ENCODE measurements at regions not wholly inside any gene's neighbourhood (a gene's known extent, or its start where the extent isn't known, plus 50 kb on each side); places are given as distances from the start of the nearest gene placed in this dataset.
"Not testable (repeated sequence)": the region's sequence is repeated elsewhere in the genome, so short reads cannot be mapped to it uniquely, and the experiment has no call there.

GRCh38 chrX:45472968-45473367 lies 272.3 kb upstream of the DIPK2B start:
- H3K9me3 Mint-ChIP-seq = peaks cover 4% of the 10 kb centered on the region
- no peak overlapping the region for H3K4me3 Mint-ChIP-seq
- H3K27ac Mint-ChIP-seq = no peak overlapping the region
- H3K27me3 Mint-ChIP-seq = peaks cover 11% of the 10 kb centered on the region
- no peaks in the 10 kb centered on the region for H3K36me3 Mint-ChIP-seq (ENCODE audit: low read depth)
- peaks cover 3% of the 10 kb centered on the region for H3K4me1 Mint-ChIP-seq (ENCODE audit: low read depth)

GRCh38 chrX:45467537-45467936 lies 266.9 kb upstream of the DIPK2B start:
- not testable (repeated sequence) for H3K4me1 Mint-ChIP-seq (ENCODE audit: low read depth); H3K4me3 Mint-ChIP-seq; H3K27ac Mint-ChIP-seq

GRCh38 chrX:45455732-45456131 lies 255.1 kb upstream of the DIPK2B start:
- H3K9me3 Mint-ChIP-seq; H3K27ac Mint-ChIP-seq; H3K4me3 Mint-ChIP-seq; H3K27me3 Mint-ChIP-seq; H3K36me3 Mint-ChIP-seq (ENCODE audit: low read depth); H3K4me1 Mint-ChIP-seq (ENCODE audit: low read depth): not testable (repeated sequence)

More at GRCh38 chrX:45467537-45467936, 266.9 kb upstream of the DIPK2B start:
- H3K36me3 Mint-ChIP-seq (ENCODE audit: low read depth); H3K9me3 Mint-ChIP-seq: not testable (repeated sequence)
- peaks cover 12% of the 10 kb centered on the region for H3K27me3 Mint-ChIP-seq

GRCh38 chrX:45454290-45454689 lies 253.6 kb upstream of the DIPK2B start:
- H3K9me3 Mint-ChIP-seq = no peaks in the 10 kb centered on the region
- no peak overlapping the region for H3K27ac Mint-ChIP-seq
- no peaks in the 10 kb centered on the region for H3K36me3 Mint-ChIP-seq (ENCODE audit: low read depth)
- H3K4me3 Mint-ChIP-seq = no peak overlapping the region
- peaks cover 3% of the 10 kb centered on the region for H3K27me3 Mint-ChIP-seq
- no peaks in the 10 kb centered on the region for H3K4me1 Mint-ChIP-seq (ENCODE audit: low read depth)

GRCh38 chrX:45449982-45450381 lies 249.3 kb upstream of the DIPK2B start:
- peaks cover 10% of the 10 kb centered on the region for H3K4me1 Mint-ChIP-seq (ENCODE audit: low read depth)
- peaks cover 3% of the 10 kb centered on the region for H3K27me3 Mint-ChIP-seq
- H3K36me3 Mint-ChIP-seq (ENCODE audit: low read depth) = no peaks in the 10 kb centered on the region
- H3K9me3 Mint-ChIP-seq = no peaks in the 10 kb centered on the region
- H3K4me3 Mint-ChIP-seq = no peak overlapping the region
- no peak overlapping the region for H3K27ac Mint-ChIP-seq

- Mint-ChIP-seq H3K4me3 (no peak overlapping the region), H3K27ac (no peak overlapping the region), H3K36me3 (ENCODE audit: low read depth) (no peaks in the 10 kb centered on the region), H3K4me1 (ENCODE audit: low read depth) (peaks cover 10% of the 10 kb centered on the region), H3K9me3 (no peaks in the 10 kb centered on the region), H3K27me3 (no peaks in the 10 kb centered on the region)
Measured at GRCh38 chrX:45447995-45448394, 247.3 kb upstream of the DIPK2B start.

GRCh38 chrX:45447331-45447730 lies 246.7 kb upstream of the DIPK2B start:
- Mint-ChIP-seq H3K27me3 (no peaks in the 10 kb centered on the region), H3K27ac (no peak overlapping the region), H3K9me3 (no peaks in the 10 kb centered on the region), H3K4me1 (ENCODE audit: low read depth) (peaks cover 10% of the 10 kb centered on the region), H3K4me3 (no peak overlapping the region), H3K36me3 (ENCODE audit: low read depth) (no peaks in the 10 kb centered on the region)

- Mint-ChIP-seq H3K36me3 (ENCODE audit: low read depth) (no peaks in the 10 kb centered on the region), H3K27me3 (no peaks in the 10 kb centered on the region), H3K9me3 (no peaks in the 10 kb centered on the region), H3K27ac (peak overlapping the region; percentile 52), H3K4me3 (no peak overlapping the region), H3K4me1 (ENCODE audit: low read depth) (peaks cover 10% of the 10 kb centered on the region)
Measured at GRCh38 chrX:45445745-45446412, 245.2 kb upstream of the DIPK2B start.

- Mint-ChIP-seq H3K4me3 (no peak overlapping the region), H3K27ac (no peak overlapping the region), H3K9me3 (no peaks in the 10 kb centered on the region), H3K36me3 (ENCODE audit: low read depth) (no peaks in the 10 kb centered on the region), H3K27me3 (peaks cover 5% of the 10 kb centered on the region), H3K4me1 (ENCODE audit: low read depth) (no peaks in the 10 kb centered on the region)
Measured at GRCh38 chrX:45437186-45437585, 236.5 kb upstream of the DIPK2B start.

GRCh38 chrX:45435481-45435880 lies 234.8 kb upstream of the DIPK2B start:
- peaks cover 14% of the 10 kb centered on the region for H3K27me3 Mint-ChIP-seq
- no peaks in the 10 kb centered on the region for H3K36me3 Mint-ChIP-seq (ENCODE audit: low read depth)
- H3K9me3 Mint-ChIP-seq = no peaks in the 10 kb centered on the region
- H3K4me1 Mint-ChIP-seq (ENCODE audit: low read depth) = no peaks in the 10 kb centered on the region
- H3K27ac Mint-ChIP-seq = no peak overlapping the region
- no peak overlapping the region for H3K4me3 Mint-ChIP-seq

GRCh38 chrX:45434231-45434630 lies 233.6 kb upstream of the DIPK2B start:
- Mint-ChIP-seq H3K27ac (no peak overlapping the region), H3K27me3 (peaks cover 14% of the 10 kb centered on the region), H3K36me3 (ENCODE audit: low read depth) (no peaks in the 10 kb centered on the region), H3K4me3 (no peak overlapping the region), H3K9me3 (no peaks in the 10 kb centered on the region), H3K4me1 (ENCODE audit: low read depth) (no peaks in the 10 kb centered on the region)

GRCh38 chrX:45428831-45429230 lies 228.2 kb upstream of the DIPK2B start:
- peaks cover 19% of the 10 kb centered on the region for H3K27me3 Mint-ChIP-seq

GRCh38 chrX:45424326-45424725 lies 223.7 kb upstream of the DIPK2B start:
- Mint-ChIP-seq H3K4me3 (no peak overlapping the region), H3K9me3 (peaks cover 4% of the 10 kb centered on the region), H3K27me3 (peaks cover 14% of the 10 kb centered on the region), H3K4me1 (ENCODE audit: low read depth) (no peaks in the 10 kb centered on the region), H3K36me3 (ENCODE audit: low read depth) (no peaks in the 10 kb centered on the region), H3K27ac (no peak overlapping the region)

More at GRCh38 chrX:45428831-45429230, 228.2 kb upstream of the DIPK2B start:
- peaks cover 4% of the 10 kb centered on the region for H3K9me3 Mint-ChIP-seq
- H3K27ac Mint-ChIP-seq = no peak overlapping the region
- no peaks in the 10 kb centered on the region for H3K4me1 Mint-ChIP-seq (ENCODE audit: low read depth)
- no peaks in the 10 kb centered on the region for H3K36me3 Mint-ChIP-seq (ENCODE audit: low read depth)
- no peak overlapping the region for H3K4me3 Mint-ChIP-seq

- H3K27me3 Mint-ChIP-seq = peaks cover 22% of the 10 kb centered on the region
- no peaks in the 10 kb centered on the region for H3K36me3 Mint-ChIP-seq (ENCODE audit: low read depth)
Measured at GRCh38 chrX:45422216-45422925, 221.7 kb upstream of the DIPK2B start.

GRCh38 chrX:45421806-45422205 lies 221.1 kb upstream of the DIPK2B start:
- Mint-ChIP-seq H3K4me3 (no peak overlapping the region), H3K36me3 (ENCODE audit: low read depth) (no peaks in the 10 kb centered on the region), H3K4me1 (ENCODE audit: low read depth) (no peaks in the 10 kb centered on the region), H3K9me3 (peaks cover 4% of the 10 kb centered on the region), H3K27me3 (peaks cover 22% of the 10 kb centered on the region), H3K27ac (no peak overlapping the region)

More at GRCh38 chrX:45422216-45422925, 221.7 kb upstream of the DIPK2B start:
- Mint-ChIP-seq H3K4me3 (no peak overlapping the region), H3K9me3 (peaks cover 4% of the 10 kb centered on the region), H3K4me1 (ENCODE audit: low read depth) (no peaks in the 10 kb centered on the region), H3K27ac (no peak overlapping the region)

- peaks cover 7% of the 10 kb centered on the region for H3K27me3 Mint-ChIP-seq
- H3K27ac Mint-ChIP-seq = no peak overlapping the region
- no peaks in the 10 kb centered on the region for H3K36me3 Mint-ChIP-seq (ENCODE audit: low read depth)
- peaks cover 3% of the 10 kb centered on the region for H3K9me3 Mint-ChIP-seq
- H3K4me3 Mint-ChIP-seq = no peak overlapping the region
- no peaks in the 10 kb centered on the region for H3K4me1 Mint-ChIP-seq (ENCODE audit: low read depth)
Measured at GRCh38 chrX:45404206-45404605, 203.5 kb upstream of the DIPK2B start.
